ENCODE measurements at regions not wholly inside any gene's neighbourhood (a gene's known extent, or its start where the extent isn't known, plus 50 kb on each side); places are given as distances from the start of the nearest gene placed in this dataset.

DNA sequence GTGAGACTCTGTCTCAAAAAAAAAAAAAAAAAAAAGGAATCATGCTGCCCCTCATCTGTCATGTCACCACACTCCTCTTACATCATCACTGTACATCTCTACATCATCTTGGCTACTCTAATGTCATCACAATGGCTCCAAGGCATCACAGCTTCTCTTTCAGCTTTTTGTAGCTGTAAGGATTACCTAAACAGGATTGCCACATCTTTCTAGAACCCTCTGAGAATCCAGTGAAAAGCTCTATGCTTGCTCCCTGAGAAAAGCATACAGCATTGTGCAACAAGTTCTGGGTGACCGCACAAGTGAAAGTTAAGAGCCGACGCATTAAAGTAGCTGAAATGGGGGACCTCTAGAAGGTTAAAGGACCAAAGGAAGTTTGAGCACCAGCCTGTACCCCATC, 272.5 kb downstream of the C12orf50 start:
- POLR2A ChIA-PET = no interaction called here
- CTCF ChIA-PET = no interaction called here
- TF ChIP-seq L3MBTL2 (conservative IDR thresholded peaks at IDR 0.05) (no peak), ARNT (IDR thresholded peaks at IDR 0.05) (no peak), FOXK2 (IDR thresholded peaks at IDR 0.05) (no peak), SP1 (IDR thresholded peaks at IDR 0.05) (no peak), BHLHE40 (IDR thresholded peaks at IDR 0.05; ENCODE audit: borderline replicate concordance) (no peak), NFRKB (IDR thresholded peaks at IDR 0.05) (no peak), ELF4 (IDR thresholded peaks at IDR 0.05) (no peak)
- no peak for DNase-seq (ENCODE audit: extremely low spot score)

DNA sequence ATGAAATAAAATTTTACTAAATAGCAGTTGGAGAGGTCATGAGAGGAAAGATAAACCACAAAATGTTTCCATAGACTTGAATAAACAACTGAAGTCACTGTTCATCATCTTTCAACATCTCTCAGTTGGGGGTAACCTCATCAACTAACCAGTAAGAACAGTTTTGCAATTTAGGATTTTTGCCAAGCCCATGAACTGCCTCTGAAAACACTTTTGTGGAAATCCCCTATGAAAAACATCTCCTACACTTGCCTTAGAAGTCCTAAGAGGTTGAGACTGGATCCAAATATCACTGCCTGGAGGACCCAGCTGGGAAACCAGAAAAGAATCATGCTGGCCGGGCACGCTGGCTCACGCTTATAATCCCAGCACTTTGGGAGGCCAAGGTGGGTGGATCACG, 273.1 kb downstream of the C12orf50 start:
- ChIA-PET CTCF (no interaction called here), POLR2A (no interaction called here)
- TF ChIP-seq L3MBTL2 (conservative IDR thresholded peaks at IDR 0.05) (no peak), ZNF384 (IDR thresholded peaks at IDR 0.05) (no peak), FOXK2 (IDR thresholded peaks at IDR 0.05) (no peak), HDGF (IDR thresholded peaks at IDR 0.05; ENCODE audit: borderline replicate concordance) (no peak), CTBP1 (IDR thresholded peaks at IDR 0.05; ENCODE audit: borderline replicate concordance) (no peak), SP1 (IDR thresholded peaks at IDR 0.05) (no peak), NFRKB (IDR thresholded peaks at IDR 0.05) (no peak), SUZ12 (IDR thresholded peaks at IDR 0.05) (no peak), ARNT (IDR thresholded peaks at IDR 0.05) (no peak), TARDBP (IDR thresholded peaks at IDR 0.05) (no peak)
- no peak for DNase-seq (ENCODE audit: extremely low spot score)

GRCh38 chr12:87728931-87729593, 300.1 kb downstream of the C12orf50 start:
- CTCF ChIA-PET = no interaction called here
- POLR2A ChIA-PET = no interaction called here
- no peak for DNase-seq (ENCODE audit: extremely low spot score)

DNA sequence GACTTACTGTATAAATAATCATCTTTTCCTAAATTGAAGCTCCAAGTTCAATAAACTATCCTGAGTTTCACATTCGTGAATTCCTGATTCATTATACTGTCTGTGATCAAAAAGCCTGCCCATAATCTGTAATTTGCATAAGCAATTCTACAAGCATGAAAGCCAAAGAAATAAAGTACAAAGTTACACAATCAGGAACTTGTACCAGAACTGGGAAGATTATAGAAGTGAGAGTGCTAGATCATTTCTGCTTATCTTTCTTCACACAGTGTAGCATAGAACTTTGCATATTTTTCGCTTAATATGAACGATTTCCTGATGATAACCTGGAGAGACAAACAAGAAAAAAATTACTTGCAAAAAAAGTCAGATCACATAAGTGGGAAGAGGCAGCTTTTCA, 308.2 kb downstream of the C12orf50 start:
- DNase-seq (ENCODE audit: extremely low spot score) = no peak
- ChIA-PET CTCF (no interaction called here), POLR2A (no interaction called here)
- TF ChIP-seq ELF4 (IDR thresholded peaks at IDR 0.05) (no peak), NFRKB (IDR thresholded peaks at IDR 0.05) (no peak), CTBP1 (IDR thresholded peaks at IDR 0.05; ENCODE audit: borderline replicate concordance) (no peak), ZNF384 (IDR thresholded peaks at IDR 0.05) (no peak), FOXA1 (IDR thresholded peaks at IDR 0.05) (no peak), ARNT (IDR thresholded peaks at IDR 0.05) (no peak), PKNOX1 (IDR thresholded peaks at IDR 0.05) (no peak), LEF1 (IDR thresholded peaks at IDR 0.05; ENCODE audit: borderline replicate concordance) (no peak), SP1 (IDR thresholded peaks at IDR 0.05) (no peak), SUZ12 (IDR thresholded peaks at IDR 0.05) (no peak), HDGF (IDR thresholded peaks at IDR 0.05; ENCODE audit: borderline replicate concordance) (no peak), FOXK2 (IDR thresholded peaks at IDR 0.05) (no peak), L3MBTL2 (conservative IDR thresholded peaks at IDR 0.05) (no peak), BHLHE40 (IDR thresholded peaks at IDR 0.05; ENCODE audit: borderline replicate concordance) (no peak), TARDBP (IDR thresholded peaks at IDR 0.05) (no peak), FOXM1 (IDR thresholded peaks at IDR 0.05; ENCODE audit: borderline replicate concordance) (no peak)

More at GRCh38 chr12:87728931-87729593, 300.1 kb downstream of the C12orf50 start:
- no peak for TF ChIP-seq L3MBTL2 (conservative IDR thresholded peaks at IDR 0.05)
- TF ChIP-seq HDGF (IDR thresholded peaks at IDR 0.05; ENCODE audit: borderline replicate concordance) = no peak
- no peak for TF ChIP-seq ZNF384 (IDR thresholded peaks at IDR 0.05)
- TF ChIP-seq SP1 (IDR thresholded peaks at IDR 0.05) = no peak
- TF ChIP-seq FOXK2 (IDR thresholded peaks at IDR 0.05) = no peak
- no peak for TF ChIP-seq FOXA1 (IDR thresholded peaks at IDR 0.05)
- TF ChIP-seq BHLHE40 (IDR thresholded peaks at IDR 0.05; ENCODE audit: borderline replicate concordance) = no peak
- no peak for TF ChIP-seq ELF4 (IDR thresholded peaks at IDR 0.05)
- TF ChIP-seq SUZ12 (IDR thresholded peaks at IDR 0.05) = no peak

- TF ChIP-seq LEF1 (IDR thresholded peaks at IDR 0.05; ENCODE audit: borderline replicate concordance) (no peak), SUZ12 (IDR thresholded peaks at IDR 0.05) (no peak), FOXA1 (IDR thresholded peaks at IDR 0.05) (no peak), ZNF384 (IDR thresholded peaks at IDR 0.05) (no peak), SP1 (IDR thresholded peaks at IDR 0.05) (no peak), FOXM1 (IDR thresholded peaks at IDR 0.05; ENCODE audit: borderline replicate concordance) (no peak), TARDBP (IDR thresholded peaks at IDR 0.05) (no peak), PKNOX1 (IDR thresholded peaks at IDR 0.05) (no peak), L3MBTL2 (conservative IDR thresholded peaks at IDR 0.05) (no peak), FOXK2 (IDR thresholded peaks at IDR 0.05) (no peak), BHLHE40 (IDR thresholded peaks at IDR 0.05; ENCODE audit: borderline replicate concordance) (no peak), NFRKB (IDR thresholded peaks at IDR 0.05) (no peak), ARNT (IDR thresholded peaks at IDR 0.05) (no peak), CTBP1 (IDR thresholded peaks at IDR 0.05; ENCODE audit: borderline replicate concordance) (no peak), ELF4 (IDR thresholded peaks at IDR 0.05) (no peak), HDGF (IDR thresholded peaks at IDR 0.05; ENCODE audit: borderline replicate concordance) (no peak)
- ChIA-PET CTCF (no interaction called here), POLR2A (no interaction called here)
- DNase-seq (ENCODE audit: extremely low spot score) = no peak
Observed at GRCh38 chr12:87704374-87704773, 324.8 kb downstream of the C12orf50 start.

- POLR2A ChIA-PET = no interaction called here
- no peak for DNase-seq (ENCODE audit: extremely low spot score)
- CTCF ChIA-PET = no interaction called here
- TF ChIP-seq LEF1 (IDR thresholded peaks at IDR 0.05; ENCODE audit: borderline replicate concordance) = no peak
- no peak for TF ChIP-seq HDGF (IDR thresholded peaks at IDR 0.05; ENCODE audit: borderline replicate concordance)
- TF ChIP-seq NFRKB (IDR thresholded peaks at IDR 0.05) = no peak
- TF ChIP-seq SUZ12 (IDR thresholded peaks at IDR 0.05) = no peak
- TF ChIP-seq TARDBP (IDR thresholded peaks at IDR 0.05) = no peak
- TF ChIP-seq L3MBTL2 (conservative IDR thresholded peaks at IDR 0.05) = no peak
- no peak for TF ChIP-seq ZNF384 (IDR thresholded peaks at IDR 0.05)
- TF ChIP-seq FOXA1 (IDR thresholded peaks at IDR 0.05) = no peak
- TF ChIP-seq PKNOX1 (IDR thresholded peaks at IDR 0.05) = no peak
Observed at GRCh38 chr12:87690236-87690810, 338.9 kb downstream of the C12orf50 start.

Measured in HEK293T (cell line).